Left ventricle myocardium inferior (tissue), 1 donor: ENCODE measurements at regions not wholly inside any gene's neighbourhood (a gene's known extent, or its start where the extent isn't known, plus 50 kb on each side); places are given as distances from the start of the nearest gene placed in this dataset.
A peak's percentile ranks its signal among the peaks of the same experiment; 100 is the strongest.

ENCODE experiments used
- DNase-seq: peaks from one replicate; pipeline ENCODE4 v3.0.0-alpha.2; 2020
- H3K27ac ChIP-seq: fragments of 200-600 bp; replicated peaks from 2 replicates; pipeline ENCODE4 v1.8.0; 2021
- H3K27me3 ChIP-seq: fragments of 200-600 bp; 2 replicates; pipeline ENCODE4 v1.8.0; 2021; ENCODE audit warnings: low read depth
- H3K36me3 ChIP-seq: fragments of 200-600 bp; 2 replicates; pipeline ENCODE4 v1.8.0; 2021
- H3K4me1 ChIP-seq: fragments of 200-600 bp; 2 replicates; pipeline ENCODE4 v1.8.0; 2021
- H3K4me3 ChIP-seq: fragments of 200-600 bp; 2 replicates; pipeline ENCODE4 v1.8.0; 2021; ENCODE audit warnings: mild to moderate bottlenecking, moderate library complexity
- H3K9me3 ChIP-seq: fragments of 200-600 bp; replicated peaks from 2 replicates; pipeline ENCODE4 v1.8.0; 2021
- intact Hi-C: fragments of 100-400 bp; cut with micrococcal nuclease; formaldehyde crosslinking; loops from one replicate; pipeline ENCODE4 v1.11.0; 2022
- TF ChIP-seq, protein P1 (sequence below): fragments of 200-600 bp; IDR thresholded peaks from 2 replicates; pipeline ENCODE4 v1.8.0; 2021; ENCODE audit warnings: antibody characterized with exemption, mild to moderate bottlenecking, borderline replicate concordance
- donor health status: DM: no; HTN: yes; CAD: no; lungs with severe emphysema.

GRCh38 chr13:80284290-80284689 is 56.6 kb downstream of the SPRY2 start:
- H3K36me3 ChIP-seq = no peaks in the 10 kb centered on the region
- no peaks in the 10 kb centered on the region for H3K4me1 ChIP-seq
- DNase-seq = no peak
- H3K4me3 ChIP-seq = no peak overlapping the region
- peaks cover 15% of the 10 kb centered on the region for H3K9me3 ChIP-seq
- intact Hi-C loops = no loop called here
- no peak overlapping the region for H3K27ac ChIP-seq
- no peaks in the 10 kb centered on the region for H3K27me3 ChIP-seq
- TF ChIP-seq, protein P1, sequence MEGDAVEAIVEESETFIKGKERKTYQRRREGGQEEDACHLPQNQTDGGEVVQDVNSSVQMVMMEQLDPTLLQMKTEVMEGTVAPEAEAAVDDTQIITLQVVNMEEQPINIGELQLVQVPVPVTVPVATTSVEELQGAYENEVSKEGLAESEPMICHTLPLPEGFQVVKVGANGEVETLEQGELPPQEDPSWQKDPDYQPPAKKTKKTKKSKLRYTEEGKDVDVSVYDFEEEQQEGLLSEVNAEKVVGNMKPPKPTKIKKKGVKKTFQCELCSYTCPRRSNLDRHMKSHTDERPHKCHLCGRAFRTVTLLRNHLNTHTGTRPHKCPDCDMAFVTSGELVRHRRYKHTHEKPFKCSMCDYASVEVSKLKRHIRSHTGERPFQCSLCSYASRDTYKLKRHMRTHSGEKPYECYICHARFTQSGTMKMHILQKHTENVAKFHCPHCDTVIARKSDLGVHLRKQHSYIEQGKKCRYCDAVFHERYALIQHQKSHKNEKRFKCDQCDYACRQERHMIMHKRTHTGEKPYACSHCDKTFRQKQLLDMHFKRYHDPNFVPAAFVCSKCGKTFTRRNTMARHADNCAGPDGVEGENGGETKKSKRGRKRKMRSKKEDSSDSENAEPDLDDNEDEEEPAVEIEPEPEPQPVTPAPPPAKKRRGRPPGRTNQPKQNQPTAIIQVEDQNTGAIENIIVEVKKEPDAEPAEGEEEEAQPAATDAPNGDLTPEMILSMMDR = no peak

DNA sequence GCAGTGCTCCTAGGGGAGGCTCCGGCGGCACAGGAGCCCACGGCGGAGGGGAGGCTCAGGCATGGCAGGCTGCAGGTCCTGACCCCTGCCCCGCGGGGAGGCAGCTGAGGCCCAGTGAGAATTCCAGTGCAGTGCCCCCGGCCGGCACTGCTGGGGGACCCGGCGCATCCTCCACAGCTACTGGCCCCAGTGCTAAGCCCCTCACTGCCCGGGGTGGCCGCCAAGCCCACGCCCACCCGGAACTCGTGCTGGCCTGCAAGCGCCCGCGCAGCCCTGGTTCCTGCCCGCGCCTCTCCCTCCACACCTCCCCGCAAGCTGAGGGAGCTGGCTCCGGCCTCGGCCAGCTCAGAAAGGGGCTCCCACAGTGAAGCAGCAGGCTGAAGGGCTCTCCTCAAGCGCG is 62.2 kb downstream of the SPRY2 start:
- intact Hi-C loops = no loop called here
- Histone ChIP-seq H3K27ac (no peak overlapping the region), H3K36me3 (no peaks in the 10 kb centered on the region), H3K27me3 (no peaks in the 10 kb centered on the region), H3K4me1 (peaks cover 24% of the 10 kb centered on the region), H3K9me3 (no peaks in the 10 kb centered on the region), H3K4me3 (no peak overlapping the region)
- DNase-seq = no peak
- TF ChIP-seq, protein P1 = no peak

DNA sequence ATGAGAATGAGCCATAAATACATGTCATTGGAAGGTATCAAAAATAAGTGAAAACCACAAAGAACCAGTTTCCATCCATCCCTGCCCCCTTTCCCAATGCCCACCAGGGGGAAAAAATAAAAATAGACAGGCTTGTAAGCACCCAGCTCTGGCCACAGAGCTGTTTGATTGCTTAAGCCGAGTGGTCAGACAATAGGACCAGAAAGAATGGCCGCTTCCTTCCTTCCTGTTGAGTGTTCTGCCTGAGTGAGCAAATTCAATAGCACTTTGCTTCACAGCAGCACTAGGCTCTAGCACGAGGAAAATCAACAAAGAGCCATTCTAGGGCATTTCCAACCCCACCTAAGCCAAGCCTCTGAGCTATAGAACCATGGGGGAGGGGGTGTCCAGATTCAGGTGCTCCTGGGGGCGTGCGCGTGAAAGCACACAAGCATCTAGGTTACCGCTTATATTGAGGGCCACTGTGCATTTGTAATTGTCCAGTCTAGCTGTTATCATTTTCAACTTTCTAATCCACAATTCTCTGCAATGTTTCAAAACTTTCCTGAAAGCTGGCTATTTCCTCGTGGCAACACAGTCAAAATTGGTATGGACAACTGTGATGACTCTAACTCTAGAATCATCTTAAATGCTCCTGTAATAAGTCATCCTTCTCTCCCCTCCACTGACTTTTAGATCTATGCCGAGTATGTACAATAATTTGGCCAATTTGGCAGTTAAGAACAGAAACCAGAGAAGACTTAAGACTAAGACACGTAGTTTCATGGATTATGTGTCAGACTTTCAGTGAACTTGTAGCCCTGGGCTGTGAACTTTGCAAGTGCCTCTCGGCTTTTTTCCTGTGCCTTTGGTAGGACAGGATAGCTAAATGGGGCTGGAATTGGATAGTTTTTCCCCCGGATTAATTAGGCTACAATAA is 64.3 kb downstream of the SPRY2 start:
- H3K9me3 ChIP-seq = peaks cover 2% of the 10 kb centered on the region
- no peak for DNase-seq
- TF ChIP-seq, protein P1 = peak; percentile 37
- no peaks in the 10 kb centered on the region for H3K36me3 ChIP-seq
- no peaks in the 10 kb centered on the region for H3K27me3 ChIP-seq
- intact Hi-C loops = no loop called here
- no peak overlapping the region for H3K4me3 ChIP-seq
- H3K4me1 ChIP-seq = peaks cover 24% of the 10 kb centered on the region
- peak overlapping the region; percentile 54 for H3K27ac ChIP-seq

GRCh38 chr13:80274643-80275042 is 66.3 kb downstream of the SPRY2 start:
- DNase-seq = no peak
- Histone ChIP-seq H3K27me3 (no peaks in the 10 kb centered on the region), H3K4me3 (no peak overlapping the region), H3K9me3 (peaks cover 9% of the 10 kb centered on the region), H3K36me3 (no peaks in the 10 kb centered on the region), H3K4me1 (peaks cover 24% of the 10 kb centered on the region), H3K27ac (peak overlapping the region; percentile 34)
- intact Hi-C loops = no loop called here
- TF ChIP-seq, protein P1 = no peak

DNA sequence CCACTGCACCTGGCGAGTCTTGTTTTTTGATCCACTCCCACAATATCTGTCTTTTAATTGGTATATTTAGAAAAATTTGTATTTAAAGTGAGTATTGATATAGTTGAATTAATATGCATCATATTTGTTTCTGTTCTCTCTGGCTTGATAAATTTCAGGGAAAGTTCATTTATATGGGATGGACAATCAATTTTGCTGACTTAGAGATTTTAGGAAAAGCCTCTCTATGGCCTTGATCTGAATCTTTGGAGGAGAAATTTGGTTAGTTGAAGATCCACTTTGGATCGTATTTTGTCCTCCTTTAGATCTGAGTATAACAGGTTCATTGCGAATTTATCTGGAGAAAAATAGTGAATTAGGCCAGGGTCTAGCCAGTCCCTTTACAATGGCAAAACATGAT is 67.2 kb downstream of the SPRY2 start:
- DNase-seq = no peak
- TF ChIP-seq, protein P1 = no peak
- intact Hi-C loops = no loop called here
- Histone ChIP-seq H3K4me3 (no peak overlapping the region), H3K4me1 (peaks cover 24% of the 10 kb centered on the region), H3K36me3 (no peaks in the 10 kb centered on the region), H3K27me3 (no peaks in the 10 kb centered on the region), H3K9me3 (peaks cover 9% of the 10 kb centered on the region), H3K27ac (no peak overlapping the region)
